ENCODE measurements at regions not wholly inside any gene's neighbourhood (a gene's known extent, or its start where the extent isn't known, plus 50 kb on each side); places are given as distances from the start of the nearest gene placed in this dataset.
A peak's percentile ranks its signal among the peaks of the same experiment; 100 is the strongest.

- Histone ChIP-seq H3K4me1 (no peaks in the 10 kb centered on the region), H3K36me3 (no peaks in the 10 kb centered on the region), H3K27ac (no peak overlapping the region), H3K9me3 (replicated peaks) (no peaks in the 10 kb centered on the region), H3K27me3 (no peaks in the 10 kb centered on the region), H3K4me3 (no peak overlapping the region)
- DNase-seq = no peak
Observed at GRCh38 chr11:31913985-31914384, 102.9 kb upstream of the PAX6 start.

GRCh38 chr11:31912808-31913207 is 101.7 kb upstream of the PAX6 start:
- H3K4me1 ChIP-seq = no peaks in the 10 kb centered on the region
- no peak overlapping the region for H3K27ac ChIP-seq
- no peak for DNase-seq
- H3K36me3 ChIP-seq = no peaks in the 10 kb centered on the region
- no peak overlapping the region for H3K4me3 ChIP-seq
- no peaks in the 10 kb centered on the region for H3K27me3 ChIP-seq
- H3K9me3 ChIP-seq (replicated peaks) = no peaks in the 10 kb centered on the region

- H3K36me3 ChIP-seq = no peaks in the 10 kb centered on the region
- H3K27me3 ChIP-seq = no peaks in the 10 kb centered on the region
- H3K4me3 ChIP-seq = no peak overlapping the region
- H3K4me1 ChIP-seq = no peaks in the 10 kb centered on the region
- DNase-seq = no peak
- H3K27ac ChIP-seq = no peak overlapping the region
- H3K9me3 ChIP-seq (replicated peaks) = no peaks in the 10 kb centered on the region
Observed at GRCh38 chr11:31910950-31911576, 99.9 kb upstream of the PAX6 start.

GRCh38 chr11:31903225-31904074 is 92.3 kb upstream of the PAX6 start:
- Histone ChIP-seq H3K27me3 (no peaks in the 10 kb centered on the region), H3K27ac (no peak overlapping the region), H3K36me3 (no peaks in the 10 kb centered on the region), H3K9me3 (replicated peaks) (no peaks in the 10 kb centered on the region), H3K4me1 (no peaks in the 10 kb centered on the region), H3K4me3 (no peak overlapping the region)
- no peak for DNase-seq

- Histone ChIP-seq H3K27me3 (no peaks in the 10 kb centered on the region), H3K4me1 (no peaks in the 10 kb centered on the region), H3K27ac (no peak overlapping the region), H3K4me3 (no peak overlapping the region), H3K9me3 (replicated peaks) (no peaks in the 10 kb centered on the region), H3K36me3 (no peaks in the 10 kb centered on the region)
- no peak for DNase-seq
Observed at GRCh38 chr11:31902706-31903105, 91.6 kb upstream of the PAX6 start.

- DNase-seq = no peak
- Histone ChIP-seq H3K36me3 (no peaks in the 10 kb centered on the region), H3K9me3 (replicated peaks) (no peaks in the 10 kb centered on the region), H3K27ac (no peak overlapping the region), H3K4me3 (no peak overlapping the region), H3K27me3 (no peaks in the 10 kb centered on the region), H3K4me1 (no peaks in the 10 kb centered on the region)
Observed at GRCh38 chr11:31895926-31896325, 84.8 kb upstream of the PAX6 start.

GRCh38 chr11:31887180-31887579 is 76.1 kb upstream of the PAX6 start:
- peaks cover 27% of the 10 kb centered on the region for H3K4me1 ChIP-seq
- no peaks in the 10 kb centered on the region for H3K9me3 ChIP-seq (replicated peaks)
- peak in 1 of 2 experiments; percentile 32 for DNase-seq
- H3K4me3 ChIP-seq = no peak overlapping the region
- no peak overlapping the region for H3K27ac ChIP-seq
- no peaks in the 10 kb centered on the region for H3K27me3 ChIP-seq
- no peaks in the 10 kb centered on the region for H3K36me3 ChIP-seq

GRCh38 chr11:31884080-31884479 is 73.0 kb upstream of the PAX6 start:
- Histone ChIP-seq H3K4me3 (no peak overlapping the region), H3K4me1 (peaks cover 29% of the 10 kb centered on the region), H3K9me3 (replicated peaks) (no peaks in the 10 kb centered on the region), H3K36me3 (no peaks in the 10 kb centered on the region), H3K27ac (peak overlapping the region; percentile 54; the same call in 1 of the 2 replicates), H3K27me3 (no peaks in the 10 kb centered on the region)
- DNase-seq = no peak

GRCh38 chr11:31883435-31883834 is 72.3 kb upstream of the PAX6 start:
- Histone ChIP-seq H3K4me3 (peak overlapping the region; percentile 34), H3K27ac (peak overlapping the region; percentile 54; the same call in 1 of the 2 replicates), H3K9me3 (replicated peaks) (no peaks in the 10 kb centered on the region), H3K36me3 (no peaks in the 10 kb centered on the region), H3K27me3 (no peaks in the 10 kb centered on the region), H3K4me1 (peaks cover 29% of the 10 kb centered on the region)
- no peak for DNase-seq

GRCh38 chr11:31882951-31883392 is 71.8 kb upstream of the PAX6 start:
- no peaks in the 10 kb centered on the region for H3K36me3 ChIP-seq
- DNase-seq = peak; percentile 82 to 86
- H3K4me1 ChIP-seq = peaks cover 29% of the 10 kb centered on the region
- H3K27ac ChIP-seq = peak overlapping the region; percentile 54; the same call in 1 of the 2 replicates
- no peaks in the 10 kb centered on the region for H3K9me3 ChIP-seq (replicated peaks)
- H3K27me3 ChIP-seq = no peaks in the 10 kb centered on the region
- H3K4me3 ChIP-seq = peak overlapping the region; percentile 34

GRCh38 chr11:31881825-31882224 is 70.7 kb upstream of the PAX6 start:
- Histone ChIP-seq H3K9me3 (replicated peaks) (no peaks in the 10 kb centered on the region), H3K4me1 (peaks cover 29% of the 10 kb centered on the region), H3K4me3 (no peak overlapping the region), H3K36me3 (no peaks in the 10 kb centered on the region), H3K27ac (no peak overlapping the region; the same call in 1 of the 2 replicates), H3K27me3 (no peaks in the 10 kb centered on the region)
- DNase-seq = no peak

GRCh38 chr11:31879681-31880080 is 68.6 kb upstream of the PAX6 start:
- H3K27ac ChIP-seq = no peak overlapping the region
- no peaks in the 10 kb centered on the region for H3K36me3 ChIP-seq
- no peak overlapping the region for H3K4me3 ChIP-seq
- no peak for DNase-seq
- no peaks in the 10 kb centered on the region for H3K27me3 ChIP-seq
- peaks cover 35% of the 10 kb centered on the region for H3K4me1 ChIP-seq
- H3K9me3 ChIP-seq (replicated peaks) = no peaks in the 10 kb centered on the region

GRCh38 chr11:31877863-31878262 is 66.7 kb upstream of the PAX6 start:
- DNase-seq = no peak
- no peaks in the 10 kb centered on the region for H3K36me3 ChIP-seq
- no peaks in the 10 kb centered on the region for H3K9me3 ChIP-seq (replicated peaks)
- H3K4me3 ChIP-seq = no peak overlapping the region
- H3K4me1 ChIP-seq = peaks cover 30% of the 10 kb centered on the region
- no peaks in the 10 kb centered on the region for H3K27me3 ChIP-seq
- no peak overlapping the region for H3K27ac ChIP-seq

GRCh38 chr11:31877083-31877482 is 66.0 kb upstream of the PAX6 start:
- Histone ChIP-seq H3K36me3 (no peaks in the 10 kb centered on the region), H3K9me3 (replicated peaks) (no peaks in the 10 kb centered on the region), H3K4me3 (no peak overlapping the region), H3K27me3 (no peaks in the 10 kb centered on the region), H3K27ac (no peak overlapping the region), H3K4me1 (peaks cover 25% of the 10 kb centered on the region)
- no peak for DNase-seq

GRCh38 chr11:31875866-31876560 is 64.9 kb upstream of the PAX6 start:
- Histone ChIP-seq H3K27me3 (no peaks in the 10 kb centered on the region), H3K4me1 (peaks cover 27% of the 10 kb centered on the region), H3K4me3 (peak overlapping the region; percentile 28), H3K9me3 (replicated peaks) (no peaks in the 10 kb centered on the region), H3K27ac (peak overlapping the region; percentile 71), H3K36me3 (no peaks in the 10 kb centered on the region)
- peak; percentile 74 to 76 for DNase-seq
